ENCODE measurements at regions not wholly inside any gene's neighbourhood (a gene's known extent, or its start where the extent isn't known, plus 50 kb on each side); places are given as distances from the start of the nearest gene placed in this dataset.

- Histone ChIP-seq H3K36me3 (ENCODE audit: control insufficient read depth, insufficient read depth, low read length) (no peaks in the 10 kb centered on the region), H3K4me1 (ENCODE audit: control insufficient read depth, insufficient read depth, low read length, poor library complexity, severe bottlenecking) (no peaks in the 10 kb centered on the region), H3K4me3 (ENCODE audit: insufficient read depth, low read depth, low read length, poor library complexity, severe bottlenecking) (no peak overlapping the region), H3K27me3 (replicated peaks; ENCODE audit: control insufficient read depth, insufficient read depth, low read length, poor library complexity, severe bottlenecking) (no peaks in the 10 kb centered on the region), H3K27ac (ENCODE audit: insufficient read depth, low read length, poor library complexity, severe bottlenecking) (no peak overlapping the region), H3K9me3 (ENCODE audit: control insufficient read depth, low read length) (no peaks in the 10 kb centered on the region)
- DNase-seq: no peak
Measured at GRCh38 chr3:177978946-177979345, 557.3 kb upstream of the KCNMB2 start.

- Histone ChIP-seq H3K4me1 (ENCODE audit: control insufficient read depth, insufficient read depth, low read length, poor library complexity, severe bottlenecking) (no peaks in the 10 kb centered on the region), H3K27ac (ENCODE audit: insufficient read depth, low read length, poor library complexity, severe bottlenecking) (no peak overlapping the region), H3K4me3 (ENCODE audit: insufficient read depth, low read depth, low read length, poor library complexity, severe bottlenecking) (no peak overlapping the region), H3K9me3 (ENCODE audit: control insufficient read depth, low read length) (no peaks in the 10 kb centered on the region), H3K36me3 (ENCODE audit: control insufficient read depth, insufficient read depth, low read length) (no peaks in the 10 kb centered on the region), H3K27me3 (replicated peaks; ENCODE audit: control insufficient read depth, insufficient read depth, low read length, poor library complexity, severe bottlenecking) (no peaks in the 10 kb centered on the region)
- DNase-seq: no peak
Measured at GRCh38 chr3:177979703-177980102, 556.5 kb upstream of the KCNMB2 start.

- H3K4me3 ChIP-seq (ENCODE audit: insufficient read depth, low read depth, low read length, poor library complexity, severe bottlenecking): no peak overlapping the region
- H3K9me3 ChIP-seq (ENCODE audit: control insufficient read depth, low read length): no peaks in the 10 kb centered on the region
- no peaks in the 10 kb centered on the region for H3K4me1 ChIP-seq (ENCODE audit: control insufficient read depth, insufficient read depth, low read length, poor library complexity, severe bottlenecking)
- no peak for DNase-seq
- H3K27me3 ChIP-seq (replicated peaks; ENCODE audit: control insufficient read depth, insufficient read depth, low read length, poor library complexity, severe bottlenecking): no peaks in the 10 kb centered on the region
- no peak overlapping the region for H3K27ac ChIP-seq (ENCODE audit: insufficient read depth, low read length, poor library complexity, severe bottlenecking)
- no peaks in the 10 kb centered on the region for H3K36me3 ChIP-seq (ENCODE audit: control insufficient read depth, insufficient read depth, low read length)
Measured at GRCh38 chr3:177981576-177981975, 554.7 kb upstream of the KCNMB2 start.

- H3K9me3 ChIP-seq (ENCODE audit: control insufficient read depth, low read length): no peaks in the 10 kb centered on the region
- H3K4me1 ChIP-seq (ENCODE audit: control insufficient read depth, insufficient read depth, low read length, poor library complexity, severe bottlenecking): no peaks in the 10 kb centered on the region
- no peaks in the 10 kb centered on the region for H3K27me3 ChIP-seq (replicated peaks; ENCODE audit: control insufficient read depth, insufficient read depth, low read length, poor library complexity, severe bottlenecking)
- no peak overlapping the region for H3K4me3 ChIP-seq (ENCODE audit: insufficient read depth, low read depth, low read length, poor library complexity, severe bottlenecking)
- no peaks in the 10 kb centered on the region for H3K36me3 ChIP-seq (ENCODE audit: control insufficient read depth, insufficient read depth, low read length)
- no peak overlapping the region for H3K27ac ChIP-seq (ENCODE audit: insufficient read depth, low read length, poor library complexity, severe bottlenecking)
- no peak for DNase-seq
Measured at GRCh38 chr3:177982034-177982433, 554.2 kb upstream of the KCNMB2 start.

- no peaks in the 10 kb centered on the region for H3K9me3 ChIP-seq (ENCODE audit: control insufficient read depth, low read length)
- no peaks in the 10 kb centered on the region for H3K27me3 ChIP-seq (replicated peaks; ENCODE audit: control insufficient read depth, insufficient read depth, low read length, poor library complexity, severe bottlenecking)
- no peak overlapping the region for H3K4me3 ChIP-seq (ENCODE audit: insufficient read depth, low read depth, low read length, poor library complexity, severe bottlenecking)
- H3K4me1 ChIP-seq (ENCODE audit: control insufficient read depth, insufficient read depth, low read length, poor library complexity, severe bottlenecking): no peaks in the 10 kb centered on the region
- no peak for DNase-seq
- H3K27ac ChIP-seq (ENCODE audit: insufficient read depth, low read length, poor library complexity, severe bottlenecking): no peak overlapping the region
- H3K36me3 ChIP-seq (ENCODE audit: control insufficient read depth, insufficient read depth, low read length): no peaks in the 10 kb centered on the region
Measured at GRCh38 chr3:177983320-177983719, 552.9 kb upstream of the KCNMB2 start.

GRCh38 chr3:177992993-177993970 is 543.0 kb upstream of the KCNMB2 start:
- H3K27ac ChIP-seq (ENCODE audit: insufficient read depth, low read length, poor library complexity, severe bottlenecking): no peak overlapping the region
- H3K4me3 ChIP-seq (ENCODE audit: insufficient read depth, low read depth, low read length, poor library complexity, severe bottlenecking): no peak overlapping the region
- no peaks in the 10 kb centered on the region for H3K9me3 ChIP-seq (ENCODE audit: control insufficient read depth, low read length)
- H3K27me3 ChIP-seq (replicated peaks; ENCODE audit: control insufficient read depth, insufficient read depth, low read length, poor library complexity, severe bottlenecking): no peaks in the 10 kb centered on the region
- DNase-seq: no peak
- no peaks in the 10 kb centered on the region for H3K4me1 ChIP-seq (ENCODE audit: control insufficient read depth, insufficient read depth, low read length, poor library complexity, severe bottlenecking)
- no peaks in the 10 kb centered on the region for H3K36me3 ChIP-seq (ENCODE audit: control insufficient read depth, insufficient read depth, low read length)

- Histone ChIP-seq H3K9me3 (ENCODE audit: control insufficient read depth, low read length) (no peaks in the 10 kb centered on the region), H3K4me1 (ENCODE audit: control insufficient read depth, insufficient read depth, low read length, poor library complexity, severe bottlenecking) (no peaks in the 10 kb centered on the region), H3K27me3 (replicated peaks; ENCODE audit: control insufficient read depth, insufficient read depth, low read length, poor library complexity, severe bottlenecking) (no peaks in the 10 kb centered on the region), H3K36me3 (ENCODE audit: control insufficient read depth, insufficient read depth, low read length) (no peaks in the 10 kb centered on the region), H3K27ac (ENCODE audit: insufficient read depth, low read length, poor library complexity, severe bottlenecking) (no peak overlapping the region), H3K4me3 (ENCODE audit: insufficient read depth, low read depth, low read length, poor library complexity, severe bottlenecking) (no peak overlapping the region)
- DNase-seq: no peak
Measured at GRCh38 chr3:177994976-177995375, 541.3 kb upstream of the KCNMB2 start.

GRCh38 chr3:177995381-177996085 is 540.7 kb upstream of the KCNMB2 start:
- no peak overlapping the region for H3K4me3 ChIP-seq (ENCODE audit: insufficient read depth, low read depth, low read length, poor library complexity, severe bottlenecking)
- H3K4me1 ChIP-seq (ENCODE audit: control insufficient read depth, insufficient read depth, low read length, poor library complexity, severe bottlenecking): no peaks in the 10 kb centered on the region
- H3K27ac ChIP-seq (ENCODE audit: insufficient read depth, low read length, poor library complexity, severe bottlenecking): no peak overlapping the region
- no peaks in the 10 kb centered on the region for H3K9me3 ChIP-seq (ENCODE audit: control insufficient read depth, low read length)
- H3K27me3 ChIP-seq (replicated peaks; ENCODE audit: control insufficient read depth, insufficient read depth, low read length, poor library complexity, severe bottlenecking): no peaks in the 10 kb centered on the region
- no peak for DNase-seq
- no peaks in the 10 kb centered on the region for H3K36me3 ChIP-seq (ENCODE audit: control insufficient read depth, insufficient read depth, low read length)

- peak overlapping the region; percentile 6 for H3K4me3 ChIP-seq (ENCODE audit: insufficient read depth, low read depth, low read length, poor library complexity, severe bottlenecking)
- H3K36me3 ChIP-seq (ENCODE audit: control insufficient read depth, insufficient read depth, low read length): no peaks in the 10 kb centered on the region
- DNase-seq: no peak
Measured at GRCh38 chr3:178001670-178002101, 534.5 kb upstream of the KCNMB2 start.

GRCh38 chr3:178002113-178002512 is 534.1 kb upstream of the KCNMB2 start:
- Histone ChIP-seq H3K27ac (ENCODE audit: insufficient read depth, low read length, poor library complexity, severe bottlenecking) (no peak overlapping the region), H3K36me3 (ENCODE audit: control insufficient read depth, insufficient read depth, low read length) (no peaks in the 10 kb centered on the region), H3K9me3 (ENCODE audit: control insufficient read depth, low read length) (no peaks in the 10 kb centered on the region), H3K27me3 (replicated peaks; ENCODE audit: control insufficient read depth, insufficient read depth, low read length, poor library complexity, severe bottlenecking) (no peaks in the 10 kb centered on the region), H3K4me3 (ENCODE audit: insufficient read depth, low read depth, low read length, poor library complexity, severe bottlenecking) (no peak overlapping the region), H3K4me1 (ENCODE audit: control insufficient read depth, insufficient read depth, low read length, poor library complexity, severe bottlenecking) (peaks cover 5% of the 10 kb centered on the region)
- no peak for DNase-seq

More at GRCh38 chr3:178001670-178002101, 534.5 kb upstream of the KCNMB2 start:
- H3K27ac ChIP-seq (ENCODE audit: insufficient read depth, low read length, poor library complexity, severe bottlenecking): no peak overlapping the region
- H3K27me3 ChIP-seq (replicated peaks; ENCODE audit: control insufficient read depth, insufficient read depth, low read length, poor library complexity, severe bottlenecking): no peaks in the 10 kb centered on the region
- H3K4me1 ChIP-seq (ENCODE audit: control insufficient read depth, insufficient read depth, low read length, poor library complexity, severe bottlenecking): peaks cover 5% of the 10 kb centered on the region
- no peaks in the 10 kb centered on the region for H3K9me3 ChIP-seq (ENCODE audit: control insufficient read depth, low read length)
